ENCODE measurements at regions not wholly inside any gene's neighbourhood (a gene's known extent, or its start where the extent isn't known, plus 50 kb on each side); places are given as distances from the start of the nearest gene placed in this dataset.

GRCh38 chr1:83515578-83516154 lies 483.3 kb downstream of the TTLL7 start:
- no peak overlapping the region for H3K4me3 Mint-ChIP-seq
- DNase-seq (no peak), ATAC-seq (ENCODE audit: poor library complexity) (no peak)
- TF ChIP-seq, protein P1, sequence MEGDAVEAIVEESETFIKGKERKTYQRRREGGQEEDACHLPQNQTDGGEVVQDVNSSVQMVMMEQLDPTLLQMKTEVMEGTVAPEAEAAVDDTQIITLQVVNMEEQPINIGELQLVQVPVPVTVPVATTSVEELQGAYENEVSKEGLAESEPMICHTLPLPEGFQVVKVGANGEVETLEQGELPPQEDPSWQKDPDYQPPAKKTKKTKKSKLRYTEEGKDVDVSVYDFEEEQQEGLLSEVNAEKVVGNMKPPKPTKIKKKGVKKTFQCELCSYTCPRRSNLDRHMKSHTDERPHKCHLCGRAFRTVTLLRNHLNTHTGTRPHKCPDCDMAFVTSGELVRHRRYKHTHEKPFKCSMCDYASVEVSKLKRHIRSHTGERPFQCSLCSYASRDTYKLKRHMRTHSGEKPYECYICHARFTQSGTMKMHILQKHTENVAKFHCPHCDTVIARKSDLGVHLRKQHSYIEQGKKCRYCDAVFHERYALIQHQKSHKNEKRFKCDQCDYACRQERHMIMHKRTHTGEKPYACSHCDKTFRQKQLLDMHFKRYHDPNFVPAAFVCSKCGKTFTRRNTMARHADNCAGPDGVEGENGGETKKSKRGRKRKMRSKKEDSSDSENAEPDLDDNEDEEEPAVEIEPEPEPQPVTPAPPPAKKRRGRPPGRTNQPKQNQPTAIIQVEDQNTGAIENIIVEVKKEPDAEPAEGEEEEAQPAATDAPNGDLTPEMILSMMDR (IDR thresholded peaks at IDR 0.05), result no peak
- H3K4me1 ChIP-seq (ENCODE audit: insufficient read depth, low read length), result no peaks in the 10 kb centered on the region
- no peak overlapping the region for H3K4me3 ChIP-seq (ENCODE audit: low read length)
- intact Hi-C loops (cut with DNase I, micrococcal nuclease), result no loop called here
- no peak overlapping the region for H3K27ac Mint-ChIP-seq
- no peak overlapping the region for H3K27ac ChIP-seq (ENCODE audit: low read depth in 1 of 2, low read length in 2 of 2)
- H3K27me3 Mint-ChIP-seq, result no peaks in the 10 kb centered on the region
- no peaks in the 10 kb centered on the region for H3K9me3 ChIP-seq (ENCODE audit: control insufficient read depth in 1 of 2, insufficient read depth in 1 of 2, low read length in 2 of 2)
- H3K36me3 Mint-ChIP-seq (ENCODE audit: low read depth), result no peaks in the 10 kb centered on the region
- ChIA-PET POLR2A (no interaction called here), CTCF (no interaction called here)
- no peaks in the 10 kb centered on the region for H3K27me3 ChIP-seq (ENCODE audit: control insufficient read depth in 1 of 2, insufficient read depth in 2 of 2, low read length in 2 of 2)
- H3K4me1 Mint-ChIP-seq (ENCODE audit: low read depth), result peaks cover 27% of the 10 kb centered on the region
- H3K36me3 ChIP-seq (ENCODE audit: insufficient read depth, low read length), result no peaks in the 10 kb centered on the region
- H3K9me3 Mint-ChIP-seq, result no peaks in the 10 kb centered on the region

- ChIA-PET POLR2A (interaction anchor here (0.6 kb wide), 1 partner anchor 584 kb away, joined by 3 read pairs; no protein-coding TSS in a partner anchor), CTCF (no interaction called here)
- TF ChIP-seq, protein P1 (IDR thresholded peaks at IDR 0.05), result no peak
- Mint-ChIP-seq H3K27me3 (no peaks in the 10 kb centered on the region), H3K36me3 (ENCODE audit: low read depth) (peaks cover 3% of the 10 kb centered on the region), H3K9me3 (no peaks in the 10 kb centered on the region), H3K4me3 (no peak overlapping the region), H3K4me1 (ENCODE audit: low read depth) (peaks cover 55% of the 10 kb centered on the region), H3K27ac (no peak overlapping the region)
- Histone ChIP-seq H3K9me3 (ENCODE audit: control insufficient read depth in 1 of 2, insufficient read depth in 1 of 2, low read length in 2 of 2) (no peaks in the 10 kb centered on the region), H3K36me3 (ENCODE audit: insufficient read depth, low read length) (no peaks in the 10 kb centered on the region), H3K27me3 (ENCODE audit: control insufficient read depth in 1 of 2, insufficient read depth in 2 of 2, low read length in 2 of 2) (no peaks in the 10 kb centered on the region), H3K4me3 (ENCODE audit: low read length) (no peak overlapping the region), H3K27ac (ENCODE audit: low read depth in 1 of 2, low read length in 2 of 2) (no peak overlapping the region), H3K4me1 (ENCODE audit: insufficient read depth, low read length) (peaks cover 6% of the 10 kb centered on the region)
- ATAC-seq (ENCODE audit: poor library complexity), result no peak
- no peak for DNase-seq
- intact Hi-C loops (cut with DNase I, micrococcal nuclease), result no loop called here
Measured at GRCh38 chr1:83512373-83513193, 486.3 kb downstream of the TTLL7 start.

DNA sequence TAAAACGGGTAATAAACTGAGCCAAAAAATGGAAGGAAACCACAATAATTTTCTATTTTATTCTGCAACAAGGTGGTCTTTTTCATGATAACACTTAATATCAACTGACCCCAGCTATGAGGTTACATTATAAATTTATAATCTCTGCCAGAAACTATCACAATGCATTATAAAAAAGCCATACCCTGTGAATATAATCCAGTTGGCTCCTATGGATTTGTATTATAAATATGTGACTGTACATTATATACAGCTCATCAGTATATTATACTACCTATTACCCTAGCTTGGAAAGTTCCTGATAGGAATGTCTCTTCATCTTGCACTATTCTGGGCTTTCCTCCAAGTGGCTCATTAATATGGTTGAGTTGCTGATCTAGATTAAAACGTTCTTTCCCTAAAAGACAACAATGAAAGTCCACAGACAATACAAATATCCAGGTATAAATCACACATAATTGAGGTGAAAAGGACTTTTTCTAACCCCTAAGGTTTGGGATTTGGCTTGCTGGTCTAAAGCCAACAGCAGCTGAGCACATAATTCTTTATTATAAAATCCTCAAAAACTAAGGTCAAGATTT lies 487.7 kb downstream of the TTLL7 start:
- TF ChIP-seq, protein P1 (IDR thresholded peaks at IDR 0.05), result no peak
- ChIA-PET POLR2A (no interaction called here), CTCF (no interaction called here)
- Histone ChIP-seq H3K4me3 (ENCODE audit: low read length) (no peak overlapping the region), H3K4me1 (ENCODE audit: insufficient read depth, low read length) (peaks cover 7% of the 10 kb centered on the region), H3K27ac (ENCODE audit: low read depth in 1 of 2, low read length in 2 of 2) (no peak overlapping the region), H3K36me3 (ENCODE audit: insufficient read depth, low read length) (no peaks in the 10 kb centered on the region), H3K9me3 (ENCODE audit: control insufficient read depth in 1 of 2, insufficient read depth in 1 of 2, low read length in 2 of 2) (no peaks in the 10 kb centered on the region), H3K27me3 (ENCODE audit: control insufficient read depth in 1 of 2, insufficient read depth in 2 of 2, low read length in 2 of 2) (no peaks in the 10 kb centered on the region)
- H3K9me3 Mint-ChIP-seq, result no peaks in the 10 kb centered on the region
- H3K36me3 Mint-ChIP-seq (ENCODE audit: low read depth), result peaks cover 3% of the 10 kb centered on the region
- H3K4me1 Mint-ChIP-seq (ENCODE audit: low read depth), result peaks cover 60% of the 10 kb centered on the region
- no peak overlapping the region for H3K27ac Mint-ChIP-seq
- no peaks in the 10 kb centered on the region for H3K27me3 Mint-ChIP-seq
- intact Hi-C loops (cut with DNase I, micrococcal nuclease), result no loop called here
- ATAC-seq (ENCODE audit: poor library complexity) (no peak), DNase-seq (no peak)
- no peak overlapping the region for H3K4me3 Mint-ChIP-seq
